ENCODE measurements at regions not wholly inside any gene's neighbourhood (a gene's known extent, or its start where the extent isn't known, plus 50 kb on each side); places are given as distances from the start of the nearest gene placed in this dataset.
A peak's percentile ranks its signal among the peaks of the same experiment; 100 is the strongest.

GRCh38 chr1:198841477-198841876, 202.6 kb downstream of the PTPRC start:
- Histone ChIP-seq H3K9me3 (no peaks in the 10 kb centered on the region), H3K36me3 (no peaks in the 10 kb centered on the region), H3K4me3 (replicated peaks in 1 of 3) (no peak overlapping the region), H3K27me3 (no peaks in the 10 kb centered on the region), H3K27ac (no peak overlapping the region), H3K4me1 (no peaks in the 10 kb centered on the region)
- WGBS, 2 donors = 95 to 97% methylated on average over 3 of the region's 3 CpGs
- DNase-seq = no peak
- intact Hi-C loops (cut with DNase I) = no loop called here
- TF ChIP-seq POLR2A (IDR thresholded peaks at IDR 0.05) (no peak), CTCF (IDR thresholded peaks at IDR 0.05) (no peak)

GRCh38 chr1:198842686-198843085, 203.8 kb downstream of the PTPRC start:
- Histone ChIP-seq H3K36me3 (no peaks in the 10 kb centered on the region), H3K27me3 (no peaks in the 10 kb centered on the region), H3K4me3 (replicated peaks in 1 of 3) (no peak overlapping the region), H3K27ac (no peak overlapping the region), H3K9me3 (no peaks in the 10 kb centered on the region), H3K4me1 (no peaks in the 10 kb centered on the region)
- intact Hi-C loops (cut with DNase I) = no loop called here
- 100% methylated on average over 2 of the region's 2 CpGs for WGBS, 2 donors
- TF ChIP-seq POLR2A (IDR thresholded peaks at IDR 0.05) (no peak), CTCF (IDR thresholded peaks at IDR 0.05) (no peak)
- DNase-seq = no peak

GRCh38 chr1:198845271-198845670, 206.4 kb downstream of the PTPRC start:
- no peaks in the 10 kb centered on the region for H3K36me3 ChIP-seq
- H3K27me3 ChIP-seq = no peaks in the 10 kb centered on the region
- TF ChIP-seq CTCF (IDR thresholded peaks at IDR 0.05) (no peak), POLR2A (IDR thresholded peaks at IDR 0.05) (no peak)
- no peaks in the 10 kb centered on the region for H3K9me3 ChIP-seq
- H3K27ac ChIP-seq = no peak overlapping the region
- WGBS, 2 donors = 25 to 28% methylated on average over 2 of the region's 2 CpGs
- H3K4me1 ChIP-seq = no peaks in the 10 kb centered on the region
- no peak overlapping the region for H3K4me3 ChIP-seq (replicated peaks in 1 of 3)
- peak in 1 of 2 donors; percentile 4 for DNase-seq
- intact Hi-C loops (cut with DNase I) = no loop called here

- DNase-seq = no peak
- Histone ChIP-seq H3K27ac (no peak overlapping the region), H3K27me3 (no peaks in the 10 kb centered on the region), H3K36me3 (no peaks in the 10 kb centered on the region), H3K9me3 (no peaks in the 10 kb centered on the region), H3K4me1 (no peaks in the 10 kb centered on the region), H3K4me3 (replicated peaks in 1 of 3) (no peak overlapping the region)
- 78 to 89% methylated on average over 4 of the region's 4 CpGs for WGBS, 2 donors
- intact Hi-C loops (cut with DNase I) = no loop called here
- TF ChIP-seq CTCF (IDR thresholded peaks at IDR 0.05) (no peak), POLR2A (IDR thresholded peaks at IDR 0.05) (no peak)
Measured at GRCh38 chr1:198845851-198846250, 207.0 kb downstream of the PTPRC start.

- H3K27me3 ChIP-seq = no peaks in the 10 kb centered on the region
Measured at GRCh38 chr1:198846556-198846955, 207.7 kb downstream of the PTPRC start.

More at GRCh38 chr1:198846556-198846955, 207.7 kb downstream of the PTPRC start:
- Histone ChIP-seq H3K36me3 (no peaks in the 10 kb centered on the region), H3K4me3 (replicated peaks in 1 of 3) (no peak overlapping the region), H3K27ac (no peak overlapping the region), H3K4me1 (no peaks in the 10 kb centered on the region), H3K9me3 (no peaks in the 10 kb centered on the region)
- TF ChIP-seq POLR2A (IDR thresholded peaks at IDR 0.05) = no peak
- no peak for TF ChIP-seq CTCF (IDR thresholded peaks at IDR 0.05)
- intact Hi-C loops (cut with DNase I) = no loop called here
- DNase-seq = no peak
- 77% methylated on average over 2 of the region's 2 CpGs for WGBS, 2 donors

All from thyroid gland (tissue), 4 donors.